ENCODE measurements at regions not wholly inside any gene's neighbourhood (a gene's known extent, or its start where the extent isn't known, plus 50 kb on each side); places are given as distances from the start of the nearest gene placed in this dataset.
"Not testable (repeated sequence)": the region's sequence is repeated elsewhere in the genome, so short reads cannot be mapped to it uniquely, and the experiment has no call there.

DNA sequence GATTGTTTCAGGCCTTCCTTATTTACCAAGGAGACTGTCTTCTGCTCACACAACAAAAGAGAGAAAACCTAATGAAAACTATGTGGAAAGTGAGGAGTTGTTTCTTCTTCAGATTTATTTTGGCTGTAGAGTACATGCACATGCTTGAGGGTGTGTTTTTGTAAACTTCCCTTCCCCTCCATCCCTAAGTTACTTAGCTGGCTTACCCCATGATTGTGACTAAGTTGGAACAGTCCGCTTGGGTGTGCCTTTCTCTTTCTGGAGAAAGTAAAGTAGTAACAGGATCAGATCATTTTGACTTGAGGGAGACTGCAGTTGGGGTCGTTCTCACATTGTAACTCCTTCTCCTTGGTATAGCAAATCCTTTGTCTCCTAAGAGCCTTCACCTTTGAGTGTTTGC lies 155.9 kb downstream of the RTL9 start:
- no peak for DNase-seq (ENCODE audit: low spot score)

- no peak for DNase-seq (ENCODE audit: low spot score)
Observed at GRCh38 chrX:110519501-110519900, 160.9 kb downstream of the RTL9 start.

GRCh38 chrX:110519906-110520452 lies 161.3 kb downstream of the RTL9 start:
- DNase-seq (ENCODE audit: low spot score), result no peak

DNA sequence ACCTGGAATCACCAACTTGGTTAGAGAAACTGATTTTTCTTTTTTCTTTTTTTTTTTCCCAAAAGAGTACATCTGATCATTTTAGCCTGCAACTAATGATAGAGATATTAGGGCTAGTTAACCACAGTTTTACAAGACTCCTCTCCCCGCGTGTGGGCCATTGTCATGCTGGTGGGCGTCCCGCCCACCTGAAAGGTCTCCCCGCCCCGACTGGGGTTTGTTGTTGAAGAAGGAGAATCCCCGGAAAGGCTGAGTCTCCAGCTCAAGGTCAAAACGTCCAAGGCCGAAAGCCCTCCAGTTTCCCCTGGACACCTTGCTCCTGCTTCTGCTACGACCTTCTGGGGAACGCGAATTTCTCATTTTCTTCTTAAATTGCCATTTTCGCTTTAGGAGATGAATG lies 162.0 kb downstream of the RTL9 start:
- not testable (repeated sequence) for DNase-seq (ENCODE audit: low spot score)

DNA sequence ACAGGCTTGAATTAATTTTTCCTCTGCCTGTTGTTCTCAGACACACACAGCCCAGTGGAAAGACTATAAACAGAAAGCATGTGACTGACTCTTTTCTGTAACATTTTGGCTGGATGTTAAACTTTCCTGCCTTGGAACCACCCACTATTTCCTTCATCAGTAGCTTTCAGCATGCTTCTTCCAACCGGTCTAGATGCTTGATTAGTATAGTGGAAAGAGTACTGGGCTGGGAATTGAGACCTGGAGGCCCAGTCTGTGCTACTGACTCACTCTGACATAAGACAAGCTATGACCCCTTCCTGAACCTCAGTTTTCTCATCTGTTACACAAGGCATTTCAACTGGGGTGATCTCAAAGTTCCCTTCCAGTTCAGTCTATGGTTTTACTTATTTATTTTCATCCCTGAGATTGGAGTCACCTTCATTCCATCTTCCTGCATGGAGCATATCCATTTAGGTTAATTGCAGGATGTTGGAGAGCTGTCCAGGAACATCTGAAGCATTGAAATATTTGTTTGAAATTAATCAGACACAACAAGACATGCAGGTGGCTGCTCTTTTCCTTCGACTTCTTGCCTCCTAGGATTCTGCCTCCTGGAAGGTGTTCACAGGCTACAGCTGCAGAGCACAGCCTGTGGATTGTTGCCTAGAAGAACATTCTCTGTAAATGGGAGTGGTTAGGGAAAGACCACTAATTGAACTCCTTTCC lies 173.4 kb downstream of the RTL9 start:
- no peak for DNase-seq (ENCODE audit: low spot score)

- no peak for DNase-seq (ENCODE audit: low spot score)
Observed at GRCh38 chrX:110532581-110532931, 173.9 kb downstream of the RTL9 start.

DNA sequence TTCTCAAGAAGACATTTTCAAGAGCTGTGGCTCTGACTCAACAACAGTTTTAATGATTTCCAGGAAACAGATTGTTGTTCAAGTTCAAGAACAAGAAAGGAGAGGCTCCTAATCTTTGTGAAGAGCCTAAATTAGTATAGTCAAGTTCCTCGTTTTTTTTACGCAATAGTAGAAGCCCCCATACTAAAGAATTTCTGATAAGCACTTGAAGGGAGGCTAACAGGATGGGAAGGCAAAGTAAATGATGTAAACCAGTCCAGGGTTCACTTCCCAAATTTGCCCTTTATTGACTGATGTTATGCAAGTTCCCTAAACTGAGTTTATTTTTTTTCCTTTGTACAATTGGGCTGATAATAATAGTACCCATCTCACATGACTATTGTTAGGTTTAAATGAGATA lies 178.2 kb downstream of the RTL9 start:
- no peak for DNase-seq (ENCODE audit: low spot score)

DNA sequence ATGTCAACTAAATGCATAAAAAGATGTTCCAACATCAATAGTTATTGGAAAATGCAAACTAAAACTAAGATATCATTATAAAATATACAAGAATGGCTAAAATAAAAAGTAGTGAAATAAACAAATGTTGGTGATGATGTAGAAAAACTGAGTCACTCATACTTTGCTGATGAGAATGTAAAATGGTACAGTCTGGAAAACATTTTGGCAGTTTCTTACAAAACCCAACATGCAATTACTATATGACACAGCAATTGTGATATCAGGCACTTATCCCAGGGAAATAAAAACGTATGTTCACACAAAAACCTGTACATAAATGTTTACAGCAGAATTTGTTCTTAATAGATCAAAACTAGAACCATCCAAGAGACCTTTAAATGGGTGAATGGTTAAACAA lies 182.6 kb downstream of the RTL9 start:
- DNase-seq (ENCODE audit: low spot score), result no peak

DNA sequence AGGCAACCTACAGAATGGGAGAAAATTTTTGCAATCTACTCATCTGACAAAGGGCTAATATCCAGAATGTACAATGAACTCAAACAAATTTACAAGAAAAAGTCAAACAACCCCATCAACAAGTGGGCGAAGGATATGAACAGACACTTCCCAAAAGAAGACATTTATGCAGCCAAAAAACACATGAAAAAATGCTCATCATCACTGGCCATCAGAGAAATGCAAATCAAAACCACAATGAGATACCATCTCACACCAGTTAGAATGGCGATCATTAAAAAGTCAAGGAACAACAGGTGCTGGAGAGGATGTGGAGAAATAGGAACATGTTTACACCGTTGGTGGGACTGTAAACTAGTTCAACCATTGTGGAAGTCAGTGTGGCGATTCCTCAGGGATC lies 192.2 kb downstream of the RTL9 start:
- DNase-seq (ENCODE audit: low spot score), result not testable (repeated sequence)

GRCh38 chrX:110557864-110558263 lies 199.2 kb downstream of the RTL9 start:
- no peak for DNase-seq (ENCODE audit: low spot score)

DNA sequence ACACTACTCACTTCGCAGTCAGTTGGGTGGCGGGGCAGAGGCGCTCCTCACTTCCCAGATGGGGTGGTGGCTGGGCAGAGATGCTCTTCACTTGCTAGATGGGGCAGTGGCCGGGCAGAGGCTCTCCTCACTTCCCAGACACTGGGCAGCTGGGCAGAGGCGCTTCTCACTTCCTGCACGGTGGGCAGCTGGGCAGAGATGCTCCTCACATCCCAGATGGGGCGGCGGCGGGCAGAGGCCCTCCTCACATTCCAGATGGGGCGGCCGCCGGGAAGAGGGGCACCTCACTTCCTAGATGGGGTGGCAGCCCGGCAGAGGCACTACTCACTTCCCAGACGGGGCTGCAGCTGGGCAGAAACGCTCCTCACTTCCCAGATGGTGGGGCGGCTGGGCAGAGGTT lies 199.8 kb downstream of the RTL9 start:
- DNase-seq (ENCODE audit: low spot score), result no peak

DNA sequence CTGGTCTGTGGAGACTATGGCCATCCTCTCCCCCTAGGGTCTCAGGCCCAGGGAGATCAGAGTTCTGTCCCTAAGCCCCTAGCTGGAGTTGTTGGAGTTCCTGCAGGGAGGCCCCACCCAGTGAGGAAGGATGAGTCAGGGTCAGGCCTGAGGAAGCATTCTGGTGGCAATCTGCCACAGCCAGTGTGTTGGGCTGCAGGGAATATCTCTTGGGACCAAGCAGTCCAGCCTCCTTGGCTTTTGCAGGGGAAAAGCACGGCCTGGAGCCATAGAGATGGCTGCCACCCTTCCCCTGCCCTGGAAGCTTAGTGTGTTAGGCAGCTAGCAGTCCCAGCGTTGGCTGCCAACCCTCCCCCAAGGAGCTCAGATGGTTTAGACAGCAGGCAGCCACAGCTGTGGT lies 202.4 kb downstream of the RTL9 start:
- DNase-seq (ENCODE audit: low spot score), result no peak

GRCh38 chrX:110563282-110563681 lies 204.6 kb downstream of the RTL9 start:
- no peak for DNase-seq (ENCODE audit: low spot score)

- no peak for DNase-seq (ENCODE audit: low spot score)
Observed at GRCh38 chrX:110568441-110568840, 209.8 kb downstream of the RTL9 start.

- DNase-seq (ENCODE audit: low spot score), result no peak
Observed at GRCh38 chrX:110569506-110569905, 210.9 kb downstream of the RTL9 start.

DNA sequence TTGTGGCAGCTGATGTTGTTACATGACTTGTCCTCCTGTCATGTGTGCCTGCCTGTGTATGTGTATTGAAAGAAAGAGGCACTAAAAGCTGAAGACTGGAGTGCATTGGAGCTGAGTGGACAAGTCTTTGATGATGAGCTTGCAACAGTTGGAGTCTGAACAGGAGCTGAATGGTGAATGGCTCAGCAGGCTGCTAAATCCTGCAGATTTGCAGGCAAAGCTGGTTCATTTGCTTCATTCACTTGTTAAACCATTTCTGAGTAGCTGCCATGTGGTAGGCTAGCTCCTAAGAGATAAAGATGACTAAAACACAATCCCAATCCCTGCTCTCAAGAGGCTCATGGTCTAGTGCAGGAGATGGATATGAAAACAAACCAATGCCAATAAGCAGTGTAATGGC lies 217.3 kb downstream of the CHRDL1 start:
- DNase-seq (ENCODE audit: low spot score), result no peak

- no peak for DNase-seq (ENCODE audit: low spot score)
Observed at GRCh38 chrX:110584083-110584482, 211.5 kb downstream of the CHRDL1 start.

- no peak for DNase-seq (ENCODE audit: low spot score)
Observed at GRCh38 chrX:110588164-110588563, 207.5 kb downstream of the CHRDL1 start.

GRCh38 chrX:110588853-110589252 lies 206.8 kb downstream of the CHRDL1 start:
- DNase-seq (ENCODE audit: low spot score), result no peak

GRCh38 chrX:110600745-110601310 lies 194.8 kb downstream of the CHRDL1 start:
- DNase-seq (ENCODE audit: low spot score), result no peak

- DNase-seq (ENCODE audit: low spot score), result no peak
Observed at GRCh38 chrX:110614596-110614995, 181.0 kb downstream of the CHRDL1 start.

All from activated CD4-positive, alpha-beta T cell treated with anti-CD3 and anti-CD28 coated beads, Interleukin-2, Interleukin-4, amounts not matched to agents 100 ng/mL and 50 ng/mL, durations not matched to agents 16 hours and 8 hours (primary cell).